Inferior parietal cortex (tissue), 1 donor: ENCODE measurements at regions not wholly inside any gene's neighbourhood (a gene's known extent, or its start where the extent isn't known, plus 50 kb on each side); places are given as distances from the start of the nearest gene placed in this dataset.

Experiments used
- DNase-seq: peaks from one replicate; pipeline ENCODE4 v3.0.0-alpha.2; 2016; ENCODE audit errors: extremely low spot score

GRCh38 chr14:76551906-76552305, 176.0 kb downstream of the ESRRB start:
- no peak for DNase-seq

DNA sequence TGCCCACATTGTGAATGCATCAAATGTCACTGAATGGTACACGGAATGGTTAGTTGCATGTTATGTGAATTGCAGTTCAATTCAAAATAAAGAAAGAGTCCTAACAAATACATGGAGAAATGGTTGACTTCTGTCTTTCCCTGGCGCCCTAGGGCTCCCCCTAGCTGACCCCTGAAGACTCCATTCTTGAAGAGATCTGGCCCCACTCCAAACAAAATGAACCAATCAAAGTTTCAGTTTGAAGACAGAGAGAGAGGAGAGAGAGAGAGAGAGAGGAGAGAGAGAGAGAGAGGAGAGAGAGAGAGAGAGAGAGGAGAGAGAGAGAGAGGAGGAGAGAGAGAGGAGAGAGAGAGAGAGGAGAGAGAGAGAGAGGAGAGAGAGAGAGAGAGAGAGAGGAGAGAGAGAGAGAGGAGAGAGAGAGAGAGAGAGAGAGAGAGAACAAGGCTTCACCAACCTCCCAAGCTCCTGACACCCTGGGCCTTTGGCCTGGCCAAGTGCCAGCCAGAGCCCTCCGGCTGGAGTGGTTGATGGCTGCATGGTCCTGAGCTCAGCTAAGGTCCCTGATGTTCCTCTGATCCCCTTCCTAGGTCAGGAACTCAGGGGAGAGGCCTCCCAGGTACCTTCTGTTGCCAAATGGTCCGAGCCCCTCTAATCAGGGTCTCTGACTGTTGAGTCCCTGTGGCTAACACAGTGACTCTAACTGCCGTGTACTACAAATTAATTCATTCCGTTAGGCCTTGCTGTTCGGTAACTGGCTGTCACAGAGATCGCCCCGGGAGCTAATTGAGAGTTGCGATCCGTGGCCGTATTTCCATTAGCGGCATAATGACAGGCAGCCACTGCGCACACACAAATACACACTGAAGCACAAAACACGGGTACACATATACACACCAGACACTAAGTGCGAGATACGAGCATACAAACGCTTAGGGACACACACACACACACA, 188.8 kb downstream of the ESRRB start:
- DNase-seq: no peak

DNA sequence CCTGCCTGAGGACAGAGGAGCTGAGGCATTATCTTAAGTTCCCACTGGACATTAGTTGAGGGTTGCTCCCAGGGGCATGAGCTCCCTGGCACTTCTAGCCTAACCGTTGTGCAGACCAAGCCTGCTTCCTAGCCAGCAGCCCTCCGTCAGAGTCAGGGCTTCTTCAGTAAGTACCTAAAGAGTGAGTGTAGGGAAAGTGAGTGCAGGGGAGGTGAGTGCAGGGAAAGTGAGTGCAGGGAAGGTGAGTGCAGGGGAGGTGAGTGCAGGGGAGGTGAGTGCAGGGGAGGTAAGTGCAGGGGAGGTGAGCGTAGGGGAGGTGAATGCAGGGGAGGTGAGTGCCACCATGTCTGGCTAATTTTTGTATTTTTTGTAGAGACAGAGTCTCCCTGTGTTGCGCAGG, 190.5 kb downstream of the ESRRB start:
- DNase-seq: no peak

DNA sequence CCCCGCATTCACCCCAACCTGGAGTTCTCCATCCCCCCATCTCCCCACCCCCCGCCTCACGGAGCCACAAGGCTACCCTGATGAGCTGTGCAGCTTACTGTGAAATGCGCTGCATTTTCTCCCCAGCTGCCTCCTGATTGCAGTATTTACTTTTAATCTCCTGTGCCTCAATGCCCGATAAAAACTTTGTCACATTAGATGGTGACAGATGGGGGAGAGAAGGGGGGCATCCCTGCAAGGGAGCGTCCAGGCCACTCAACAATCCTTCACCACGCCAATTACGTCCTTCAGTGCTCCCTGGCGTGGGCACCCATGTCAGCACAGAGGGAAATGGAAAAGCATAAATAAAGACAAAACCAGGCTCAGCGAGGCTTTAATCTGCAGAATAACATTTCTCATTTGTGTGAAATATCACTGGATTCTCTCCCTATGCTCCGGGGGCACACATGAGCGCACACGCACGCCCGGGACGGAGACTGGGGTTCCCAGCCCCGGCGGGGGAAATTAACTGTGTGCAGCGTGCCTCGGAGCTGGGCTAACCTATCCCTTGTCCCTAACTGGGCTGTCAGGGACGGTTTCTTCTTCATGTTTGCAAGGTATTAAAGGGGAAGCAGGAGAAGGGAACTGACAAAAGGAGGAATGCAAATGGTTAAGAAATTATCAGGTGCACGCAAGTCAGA, 186.7 kb upstream of the VASH1 start:
- DNase-seq: no peak

DNA sequence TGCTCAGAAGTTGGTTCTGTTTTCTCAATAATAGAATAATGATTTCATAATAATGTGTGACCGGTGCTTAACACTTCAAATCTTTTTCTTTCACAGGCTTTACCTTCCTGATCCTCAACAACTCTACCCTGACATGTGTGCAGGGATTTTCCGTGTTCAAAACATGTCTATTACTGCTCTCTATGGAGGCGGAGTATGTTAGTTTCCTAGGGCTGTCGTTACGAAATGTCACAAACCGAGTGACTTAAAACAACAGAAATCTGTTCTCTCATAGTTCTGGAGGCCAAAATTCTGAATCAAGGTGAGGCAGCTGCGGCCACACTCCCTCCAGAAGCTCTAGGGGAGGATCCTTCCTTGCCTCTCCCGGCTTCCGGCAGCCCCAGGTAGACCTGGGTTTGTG, 186.2 kb upstream of the VASH1 start:
- DNase-seq: no peak

DNA sequence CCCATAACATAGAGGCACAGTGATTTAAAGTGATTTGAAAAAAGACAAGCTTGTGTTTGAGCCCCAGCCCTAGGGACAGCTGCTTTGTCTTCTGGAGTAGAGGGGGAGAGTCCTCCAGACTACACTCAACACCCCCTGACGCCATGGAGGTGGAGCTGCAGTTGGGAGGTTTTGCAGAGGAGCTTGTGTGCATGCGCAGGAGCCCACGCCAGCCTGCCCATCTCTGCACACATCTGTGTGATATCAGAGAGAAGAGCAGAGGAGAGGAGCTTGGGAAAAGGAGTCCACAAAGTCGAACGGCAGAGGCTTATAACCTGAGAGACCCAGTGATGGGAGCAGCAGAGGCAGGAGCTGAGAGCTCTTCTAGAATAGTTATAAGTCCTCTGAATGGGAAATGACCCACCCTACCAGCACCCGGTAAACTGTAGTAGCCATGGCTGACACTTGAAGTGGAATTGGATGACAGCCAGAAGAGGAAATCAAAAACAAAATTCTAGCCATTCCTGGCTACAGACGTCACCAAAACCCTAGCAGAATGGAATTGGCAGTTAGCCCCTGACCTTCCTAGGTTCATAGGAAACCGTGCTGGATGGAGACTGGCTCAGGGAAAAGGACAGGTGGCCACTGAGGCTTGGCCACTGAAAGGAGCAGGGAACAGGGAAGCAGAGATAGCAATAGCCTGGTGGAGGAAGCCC, 185.1 kb upstream of the VASH1 start:
- no peak for DNase-seq

GRCh38 chr14:76577090-76577489, 184.2 kb upstream of the VASH1 start:
- DNase-seq: no peak

DNA sequence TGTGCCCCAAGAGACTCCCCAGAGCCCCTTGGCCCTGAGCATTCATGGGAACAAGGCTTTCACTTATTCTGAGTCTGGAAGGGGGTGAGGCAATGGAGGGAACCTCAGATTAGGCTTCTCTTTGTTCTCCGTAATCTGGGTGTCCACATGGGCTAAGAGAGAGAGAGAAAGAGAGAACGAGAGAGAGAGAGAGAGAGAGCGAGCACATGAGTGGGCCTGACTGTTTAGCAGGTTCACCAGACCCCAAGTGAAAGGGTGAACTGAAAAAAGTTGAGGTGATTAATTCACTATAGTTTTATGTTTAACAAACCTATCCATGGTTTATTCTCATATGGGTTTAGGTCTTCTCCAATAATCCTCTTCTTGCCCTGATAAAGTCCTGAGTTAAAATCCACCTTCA, 183.4 kb upstream of the VASH1 start:
- DNase-seq: no peak

DNA sequence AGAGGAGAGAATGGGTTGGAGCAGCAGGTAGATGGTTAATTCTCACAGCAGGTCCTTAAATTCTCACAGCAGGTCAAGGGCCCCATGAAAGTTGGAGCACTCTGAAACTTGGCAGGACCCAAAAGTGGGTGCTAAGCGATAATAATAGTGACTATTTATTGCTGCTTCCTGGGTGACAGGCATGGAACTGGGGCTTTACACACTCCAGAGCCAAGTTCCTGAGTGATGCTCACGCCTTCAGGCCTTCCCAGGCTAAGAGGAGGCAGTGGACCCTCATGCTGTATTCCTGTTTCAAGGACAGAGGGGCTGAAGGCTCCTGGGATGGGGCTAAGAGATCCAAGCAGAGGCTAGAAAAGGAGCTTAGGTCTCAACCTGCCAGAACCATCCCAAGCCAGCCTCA, 180.9 kb upstream of the VASH1 start:
- no peak for DNase-seq

GRCh38 chr14:76580967-76581366, 180.3 kb upstream of the VASH1 start:
- DNase-seq: no peak

DNA sequence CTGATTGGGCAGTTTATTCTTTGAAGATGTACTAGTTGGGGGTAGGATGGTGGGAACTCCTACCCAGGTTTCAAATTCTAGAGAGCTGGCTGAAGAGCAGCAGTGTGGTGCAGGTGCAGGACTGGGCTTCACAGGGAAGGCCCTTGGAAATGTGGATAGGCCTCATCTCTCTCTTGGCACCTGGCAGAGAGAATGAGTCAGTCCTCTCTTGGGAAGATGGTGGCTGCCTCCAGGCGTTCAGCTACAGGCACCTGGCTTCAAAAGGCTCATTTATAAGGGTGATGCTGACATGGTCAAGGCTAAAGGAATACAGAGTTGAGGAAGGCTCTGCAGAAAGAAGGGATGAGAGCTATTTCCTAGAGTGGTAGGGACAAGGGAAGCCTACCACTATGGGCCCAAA, 179.7 kb upstream of the VASH1 start:
- no peak for DNase-seq

- DNase-seq: no peak
Observed at GRCh38 chr14:76582447-76582846, 178.8 kb upstream of the VASH1 start.

DNA sequence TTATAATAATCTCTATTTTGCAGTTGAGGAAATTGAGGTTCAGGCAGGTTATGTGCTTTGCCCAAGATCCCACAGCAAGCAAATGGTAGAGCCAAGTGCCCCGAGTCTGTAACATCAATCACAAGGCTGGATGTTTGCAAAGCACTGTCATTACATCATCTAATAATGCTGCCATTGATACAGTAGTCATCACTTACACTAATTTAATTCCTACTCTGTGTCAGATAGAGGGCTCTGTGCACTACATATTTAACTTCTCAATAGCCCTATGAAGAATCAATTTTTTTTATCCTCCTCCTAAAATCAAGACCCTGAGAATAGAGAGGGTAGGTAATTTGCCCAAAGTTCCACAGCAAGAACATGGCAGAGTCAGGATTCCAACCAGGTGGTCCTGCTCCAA, 178.1 kb upstream of the VASH1 start:
- no peak for DNase-seq

DNA sequence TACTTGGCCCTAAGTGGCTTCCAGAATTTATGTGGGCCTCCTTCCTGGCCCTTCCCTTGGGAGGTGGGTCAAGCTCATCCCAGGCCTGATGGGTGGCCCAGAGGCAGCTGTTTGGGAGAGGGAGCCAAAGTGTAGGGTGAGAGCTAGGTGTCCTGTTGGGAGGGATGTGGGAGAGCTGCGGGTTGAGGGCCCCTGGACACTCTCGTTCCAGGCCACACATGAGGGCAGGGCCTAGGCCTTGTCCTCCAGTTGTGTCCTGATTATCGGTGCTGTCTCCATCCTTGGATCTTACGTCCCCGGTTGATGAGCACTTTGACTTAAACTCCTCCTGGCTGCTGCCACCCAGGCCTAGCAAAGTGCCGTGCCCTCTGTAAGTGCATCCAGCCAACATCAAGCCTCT, 177.5 kb upstream of the VASH1 start:
- DNase-seq: no peak

GRCh38 chr14:76584271-76584702, 177.0 kb upstream of the VASH1 start:
- DNase-seq: no peak

GRCh38 chr14:76585616-76586015, 175.7 kb upstream of the VASH1 start:
- DNase-seq: no peak

DNA sequence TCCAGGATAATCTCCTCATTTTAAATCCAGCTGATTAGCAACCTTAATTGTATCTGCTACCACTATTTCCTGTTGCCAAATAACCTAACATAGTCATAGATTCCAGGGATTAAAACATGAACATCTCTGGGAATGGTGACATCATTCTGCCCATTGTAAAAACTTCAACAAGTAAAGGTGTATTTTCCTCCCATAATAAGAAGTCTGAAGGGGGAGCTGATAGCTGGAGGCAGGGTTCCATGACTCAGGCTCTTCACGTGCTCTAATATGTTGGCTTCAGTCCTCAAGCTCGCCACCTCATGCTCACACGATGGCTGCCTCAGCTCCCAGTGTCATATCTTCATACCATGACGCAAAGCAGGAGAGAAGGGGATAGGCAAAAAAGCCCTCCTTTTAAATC, 172.0 kb upstream of the VASH1 start:
- no peak for DNase-seq

GRCh38 chr14:76591266-76591665, 170.0 kb upstream of the VASH1 start:
- no peak for DNase-seq

- DNase-seq: peak; percentile 27
Observed at GRCh38 chr14:76595266-76595665, 166.0 kb upstream of the VASH1 start.

DNA sequence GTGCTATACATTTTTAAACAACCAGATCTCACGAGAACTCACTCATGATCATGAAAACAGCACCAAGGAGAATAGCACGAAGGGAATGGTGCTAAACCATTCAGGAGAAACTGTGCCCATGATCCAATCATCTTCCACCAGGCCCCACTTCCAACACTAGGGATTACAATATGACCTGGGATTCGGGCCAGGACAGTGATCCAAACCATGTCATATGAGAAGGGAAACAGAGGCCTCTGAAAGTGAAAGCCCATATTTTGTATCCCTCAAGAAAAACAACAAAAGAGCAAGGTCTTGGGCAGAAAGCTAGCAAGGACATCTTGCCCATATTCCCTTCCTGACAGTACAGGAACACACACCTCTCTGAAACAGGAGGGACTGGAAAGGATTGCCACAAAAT, 163.9 kb upstream of the VASH1 start:
- no peak for DNase-seq

GRCh38 chr14:76599141-76599540, 162.1 kb upstream of the VASH1 start:
- DNase-seq: no peak

GRCh38 chr14:76599559-76600287, 161.5 kb upstream of the VASH1 start:
- no peak for DNase-seq
